ENCODE measurements at regions not wholly inside any gene's neighbourhood (a gene's known extent, or its start where the extent isn't known, plus 50 kb on each side); places are given as distances from the start of the nearest gene placed in this dataset.

DNA sequence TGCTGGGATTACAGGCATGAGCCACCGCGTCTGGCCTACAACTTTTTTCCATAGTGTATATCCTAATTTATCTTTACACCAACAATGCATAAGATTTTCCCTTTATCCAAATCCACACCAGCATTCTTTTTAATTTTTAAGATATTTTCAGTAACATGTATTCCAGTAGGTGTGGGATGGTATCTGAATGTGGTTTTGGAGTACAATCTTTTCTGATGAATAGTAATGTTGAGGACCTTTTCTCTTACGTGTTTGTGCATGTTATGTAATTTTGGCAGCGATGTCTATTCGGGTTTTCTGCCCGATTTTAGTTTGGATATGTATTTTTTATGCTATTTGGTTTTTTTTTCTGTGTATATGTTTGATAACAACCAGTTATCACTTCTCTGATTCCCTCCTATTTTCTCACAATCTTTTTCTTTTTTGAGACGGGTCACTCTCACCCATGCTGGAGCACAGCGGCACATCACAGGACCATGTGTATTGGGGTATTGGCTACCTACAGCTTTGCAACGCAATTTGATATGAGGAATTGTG lies 114.6 kb upstream of the GRK3 start:
- Histone ChIP-seq H3K36me3 (peaks cover 0 to 24% of the 10 kb centered on the region in 2 donors), H3K27me3 (no peaks in the 10 kb centered on the region), H3K27ac (no peak overlapping the region), H3K4me1 (peaks cover 0 to 46% (median 7%) of the 10 kb centered on the region in 3 donors), H3K9me3 (no peaks in the 10 kb centered on the region), H3K4me3 (peak overlapping the region in 1 of 2 donors; percentile 73)
- no peak for ATAC-seq
- 68 to 72% methylated on average over 8 to 9 of the region's 9 CpGs for WGBS, 2 donors (ENCODE audit: low coverage in 1 of 2)
- no peak for TF ChIP-seq POLR2AphosphoS5 (IDR thresholded peaks at IDR 0.05)
- TF ChIP-seq, protein P1, sequence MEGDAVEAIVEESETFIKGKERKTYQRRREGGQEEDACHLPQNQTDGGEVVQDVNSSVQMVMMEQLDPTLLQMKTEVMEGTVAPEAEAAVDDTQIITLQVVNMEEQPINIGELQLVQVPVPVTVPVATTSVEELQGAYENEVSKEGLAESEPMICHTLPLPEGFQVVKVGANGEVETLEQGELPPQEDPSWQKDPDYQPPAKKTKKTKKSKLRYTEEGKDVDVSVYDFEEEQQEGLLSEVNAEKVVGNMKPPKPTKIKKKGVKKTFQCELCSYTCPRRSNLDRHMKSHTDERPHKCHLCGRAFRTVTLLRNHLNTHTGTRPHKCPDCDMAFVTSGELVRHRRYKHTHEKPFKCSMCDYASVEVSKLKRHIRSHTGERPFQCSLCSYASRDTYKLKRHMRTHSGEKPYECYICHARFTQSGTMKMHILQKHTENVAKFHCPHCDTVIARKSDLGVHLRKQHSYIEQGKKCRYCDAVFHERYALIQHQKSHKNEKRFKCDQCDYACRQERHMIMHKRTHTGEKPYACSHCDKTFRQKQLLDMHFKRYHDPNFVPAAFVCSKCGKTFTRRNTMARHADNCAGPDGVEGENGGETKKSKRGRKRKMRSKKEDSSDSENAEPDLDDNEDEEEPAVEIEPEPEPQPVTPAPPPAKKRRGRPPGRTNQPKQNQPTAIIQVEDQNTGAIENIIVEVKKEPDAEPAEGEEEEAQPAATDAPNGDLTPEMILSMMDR (IDR thresholded peaks at IDR 0.05), result no peak
- TF ChIP-seq POLR2A (IDR thresholded peaks at IDR 0.05), result no peak
- TF ChIP-seq EP300 (IDR thresholded peaks at IDR 0.05), result no peak

DNA sequence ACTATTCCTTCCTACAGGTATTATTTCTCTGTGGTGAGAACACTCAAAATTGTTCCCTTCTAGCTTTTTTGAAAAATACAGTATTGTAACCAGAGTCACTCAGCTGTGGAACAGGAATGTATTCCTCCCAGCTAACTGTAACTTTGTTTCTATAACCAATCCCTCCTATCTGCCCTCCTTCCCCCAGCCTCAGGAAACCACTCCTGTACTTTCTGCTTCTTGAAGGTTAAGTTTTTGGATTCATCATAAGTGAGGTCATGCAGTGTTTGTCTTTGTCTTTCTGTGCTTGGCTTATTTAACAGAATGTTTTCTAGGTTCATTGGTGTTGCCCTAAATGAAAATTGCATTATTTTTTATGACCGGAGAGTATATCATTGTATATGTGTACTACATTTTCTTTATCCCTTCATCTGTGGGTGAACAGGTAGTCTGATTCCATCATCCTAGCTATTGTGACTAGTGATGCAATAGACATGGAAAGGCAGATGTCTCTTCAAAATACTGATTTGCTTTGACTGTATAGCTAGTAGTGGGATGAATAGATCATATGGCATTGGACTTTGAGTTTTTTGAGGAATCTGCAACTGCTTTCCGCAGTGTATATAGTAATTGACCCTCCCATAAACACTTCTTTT lies 112.9 kb upstream of the GRK3 start:
- TF ChIP-seq, protein P1 (IDR thresholded peaks at IDR 0.05), result no peak
- no peak for TF ChIP-seq POLR2A (IDR thresholded peaks at IDR 0.05)
- no peak for TF ChIP-seq EP300 (IDR thresholded peaks at IDR 0.05)
- no peak for TF ChIP-seq POLR2AphosphoS5 (IDR thresholded peaks at IDR 0.05)
- H3K27ac ChIP-seq, result no peak overlapping the region
- no peaks in the 10 kb centered on the region for H3K9me3 ChIP-seq
- WGBS, 2 donors (ENCODE audit: low coverage in 1 of 2), result 42 to 77% methylated on average over 2 of the region's 2 CpGs
- no peak for ATAC-seq
- H3K36me3 ChIP-seq, result peaks cover 0 to 28% of the 10 kb centered on the region in 2 donors
- no peak overlapping the region for H3K4me3 ChIP-seq
- H3K4me1 ChIP-seq, result peaks cover 0 to 46% (median 7%) of the 10 kb centered on the region in 3 donors
- H3K27me3 ChIP-seq, result no peaks in the 10 kb centered on the region

DNA sequence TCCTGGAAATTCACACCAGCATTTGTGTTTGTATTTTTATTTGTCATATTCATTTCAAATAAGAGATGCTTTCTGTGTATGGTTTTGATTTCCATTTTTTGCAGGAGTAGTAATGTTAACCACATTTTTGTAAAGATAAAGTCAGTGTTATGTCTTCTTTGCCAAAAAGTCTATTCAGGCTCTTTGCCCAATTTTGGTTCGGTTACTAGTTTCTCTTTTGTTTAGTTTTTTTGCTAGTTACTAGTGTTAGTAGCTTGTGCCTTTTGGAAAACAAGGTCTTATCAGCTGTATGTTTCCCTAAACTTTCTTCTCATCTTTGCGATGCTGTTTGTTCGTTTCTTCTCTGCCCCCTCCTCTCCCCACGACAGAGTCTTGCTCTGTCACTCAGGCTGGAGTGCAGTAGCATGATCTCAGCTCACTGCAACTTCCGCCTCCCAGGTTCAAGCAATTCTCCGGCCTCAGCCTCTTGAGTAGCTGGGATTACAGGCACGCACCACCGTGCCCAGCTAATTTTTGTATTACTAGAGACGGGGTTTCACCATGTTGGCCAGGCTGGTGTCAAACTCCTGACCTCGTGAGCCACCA lies 112.3 kb upstream of the GRK3 start:
- H3K4me1 ChIP-seq, result peaks cover 0 to 46% (median 7%) of the 10 kb centered on the region in 3 donors
- H3K27me3 ChIP-seq, result no peaks in the 10 kb centered on the region
- no peak overlapping the region for H3K4me3 ChIP-seq
- ATAC-seq, result no peak
- peaks cover 0 to 32% of the 10 kb centered on the region in 2 donors for H3K36me3 ChIP-seq
- no peak overlapping the region for H3K27ac ChIP-seq
- WGBS, 2 donors (ENCODE audit: low coverage in 1 of 2), result 36 to 47% methylated on average over 8 to 9 of the region's 10 CpGs
- no peaks in the 10 kb centered on the region for H3K9me3 ChIP-seq
- no peak for TF ChIP-seq POLR2A (IDR thresholded peaks at IDR 0.05)
- no peak for TF ChIP-seq EP300 (IDR thresholded peaks at IDR 0.05)
- TF ChIP-seq, protein P1 (IDR thresholded peaks at IDR 0.05), result no peak
- no peak for TF ChIP-seq POLR2AphosphoS5 (IDR thresholded peaks at IDR 0.05)

DNA sequence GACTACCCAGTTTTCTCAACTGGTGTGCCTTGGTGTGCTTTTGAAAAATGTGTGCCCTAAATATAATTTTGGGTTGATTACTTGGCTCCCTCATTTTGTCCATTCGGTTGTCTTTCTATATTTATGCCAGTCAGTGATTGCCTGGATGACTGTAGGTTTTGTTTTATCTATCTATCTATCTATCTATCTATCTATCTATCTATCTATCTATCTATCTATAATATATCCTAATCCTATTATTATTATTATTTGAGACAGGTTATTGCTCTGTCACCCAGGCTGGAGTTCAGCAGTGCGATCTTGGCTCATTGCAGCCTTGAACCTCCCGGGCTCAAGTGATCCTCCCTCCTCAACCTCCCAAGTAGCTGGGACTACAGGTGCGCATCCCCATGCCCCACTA lies 111.4 kb upstream of the GRK3 start:
- H3K27ac ChIP-seq, result no peak overlapping the region
- no peak for ATAC-seq
- peaks cover 0 to 46% (median 7%) of the 10 kb centered on the region in 3 donors for H3K4me1 ChIP-seq
- no peak for TF ChIP-seq EP300 (IDR thresholded peaks at IDR 0.05)
- TF ChIP-seq POLR2A (IDR thresholded peaks at IDR 0.05), result no peak
- TF ChIP-seq POLR2AphosphoS5 (IDR thresholded peaks at IDR 0.05), result no peak
- TF ChIP-seq, protein P1 (IDR thresholded peaks at IDR 0.05), result no peak
- H3K27me3 ChIP-seq, result no peaks in the 10 kb centered on the region
- H3K9me3 ChIP-seq, result no peaks in the 10 kb centered on the region
- H3K36me3 ChIP-seq, result peaks cover 0 to 40% of the 10 kb centered on the region in 2 donors
- H3K4me3 ChIP-seq, result no peak overlapping the region
- WGBS, 2 donors (ENCODE audit: low coverage in 1 of 2), result 83 to 86% methylated on average over 3 to 4 of the region's 4 CpGs

All from gastroesophageal sphincter (tissue), 4 donors.